HG03025 (cell line): ENCODE measurements at regions not wholly inside any gene's neighbourhood (a gene's known extent, or its start where the extent isn't known, plus 50 kb on each side); places are given as distances from the start of the nearest gene placed in this dataset.
"Not testable (repeated sequence)": the region's sequence is repeated elsewhere in the genome, so short reads cannot be mapped to it uniquely, and the experiment has no call there.

Experiments
- ATAC-seq: cut with Tn5 transposase; IDR thresholded peaks from one replicate; pipeline ENCODE4 v1.9.1; 2021; ENCODE audit warnings: mild to moderate bottlenecking, moderate library complexity; ENCODE audit not compliant: unreplicated experiment, low FRiP score

DNA sequence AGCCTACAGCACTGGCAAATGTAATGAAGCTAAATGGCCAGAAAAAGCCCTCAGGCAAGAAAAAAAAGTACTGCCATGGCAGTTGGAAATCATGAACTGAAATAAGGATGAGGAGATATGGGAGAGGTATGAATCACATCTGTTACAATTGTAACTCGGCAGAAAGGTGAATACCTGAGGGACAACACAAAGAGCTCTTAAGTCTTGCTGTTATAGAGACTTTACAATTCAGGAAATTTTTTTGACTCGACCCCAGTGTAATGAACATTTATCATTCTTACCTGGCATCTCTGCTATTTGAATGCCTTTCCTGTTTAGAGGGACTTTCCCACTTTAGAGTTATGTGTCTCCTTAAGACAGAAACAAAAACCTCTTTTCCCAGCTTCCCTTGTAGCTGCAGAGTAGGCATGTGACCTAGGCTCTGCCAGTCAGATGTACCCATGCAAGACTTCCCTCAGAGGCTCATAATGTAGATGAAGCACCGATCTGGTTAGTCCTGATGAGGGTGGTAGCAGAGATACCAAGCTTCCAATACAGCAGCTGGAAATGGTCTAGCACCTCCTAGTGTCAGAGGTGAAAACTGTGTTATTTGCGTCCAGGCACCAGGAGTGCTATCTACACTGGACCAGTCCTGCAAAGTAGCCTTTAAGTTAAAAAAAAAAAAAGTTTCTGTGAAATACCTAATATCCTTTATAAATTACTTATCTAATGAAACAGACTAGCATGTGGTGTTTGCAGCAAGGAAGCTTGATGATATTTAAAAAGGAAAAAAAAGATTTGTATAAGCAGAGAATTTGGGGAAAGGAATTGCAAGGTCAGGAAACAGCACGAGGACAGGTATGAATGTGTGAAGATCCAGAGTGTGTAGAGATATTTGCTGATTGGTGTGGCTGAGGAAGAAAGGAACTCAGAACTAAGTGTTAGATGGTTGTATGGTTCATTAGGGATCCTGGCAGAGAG, 146.9 kb upstream of the SLC1A3 start:
- no peak for ATAC-seq

DNA sequence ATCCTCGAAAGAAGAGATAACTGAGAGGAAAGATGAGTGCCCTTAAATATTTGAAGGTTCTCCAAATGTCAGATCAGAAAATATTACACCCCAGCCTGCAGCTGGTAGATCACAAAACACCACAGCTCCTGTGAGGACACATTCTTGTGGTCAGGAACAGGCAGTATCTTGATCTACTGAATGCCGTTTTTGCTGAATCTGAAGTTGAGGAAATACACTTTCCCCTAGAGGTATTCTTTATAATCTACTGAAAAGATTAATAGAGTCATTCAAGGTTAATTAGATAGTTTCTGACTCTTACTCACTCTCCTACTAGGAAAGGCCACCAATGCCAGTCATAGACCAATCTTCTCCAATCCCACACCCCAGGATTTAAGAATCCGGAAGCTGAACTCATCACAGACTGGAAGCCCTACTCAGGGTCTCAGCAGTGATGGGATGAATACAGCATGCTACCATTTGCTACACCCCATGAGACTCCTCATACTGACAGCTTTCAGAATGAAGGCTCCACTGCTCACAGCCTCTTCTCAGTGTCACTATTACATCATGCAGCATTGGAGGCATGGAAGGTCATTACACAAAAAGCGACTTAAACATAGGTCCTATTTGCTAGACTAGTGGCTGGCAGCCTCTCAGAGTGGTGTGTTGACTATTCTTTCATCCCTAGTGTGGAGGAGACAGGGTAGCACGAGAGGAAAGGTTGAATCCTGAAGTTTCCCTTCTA, 143.9 kb upstream of the SLC1A3 start:
- ATAC-seq, result no peak

DNA sequence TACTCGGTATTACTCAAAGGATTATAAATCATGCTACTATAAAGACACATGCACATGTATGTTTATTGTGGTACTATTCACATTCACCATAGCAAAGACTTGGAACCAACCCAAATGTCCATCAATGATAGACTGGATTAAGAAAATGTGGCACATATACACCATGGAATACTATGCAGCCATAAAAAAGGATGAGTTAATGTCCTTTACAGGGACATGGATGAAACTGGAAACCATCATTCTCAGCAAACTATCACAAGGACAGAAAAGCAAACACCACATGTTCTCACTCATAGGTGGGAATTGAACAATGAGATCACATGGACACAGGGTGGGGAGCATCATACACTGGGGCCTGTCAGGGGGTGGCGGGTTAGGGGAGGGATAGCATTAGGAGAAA, 130.5 kb upstream of the SLC1A3 start:
- not testable (repeated sequence) for ATAC-seq

DNA sequence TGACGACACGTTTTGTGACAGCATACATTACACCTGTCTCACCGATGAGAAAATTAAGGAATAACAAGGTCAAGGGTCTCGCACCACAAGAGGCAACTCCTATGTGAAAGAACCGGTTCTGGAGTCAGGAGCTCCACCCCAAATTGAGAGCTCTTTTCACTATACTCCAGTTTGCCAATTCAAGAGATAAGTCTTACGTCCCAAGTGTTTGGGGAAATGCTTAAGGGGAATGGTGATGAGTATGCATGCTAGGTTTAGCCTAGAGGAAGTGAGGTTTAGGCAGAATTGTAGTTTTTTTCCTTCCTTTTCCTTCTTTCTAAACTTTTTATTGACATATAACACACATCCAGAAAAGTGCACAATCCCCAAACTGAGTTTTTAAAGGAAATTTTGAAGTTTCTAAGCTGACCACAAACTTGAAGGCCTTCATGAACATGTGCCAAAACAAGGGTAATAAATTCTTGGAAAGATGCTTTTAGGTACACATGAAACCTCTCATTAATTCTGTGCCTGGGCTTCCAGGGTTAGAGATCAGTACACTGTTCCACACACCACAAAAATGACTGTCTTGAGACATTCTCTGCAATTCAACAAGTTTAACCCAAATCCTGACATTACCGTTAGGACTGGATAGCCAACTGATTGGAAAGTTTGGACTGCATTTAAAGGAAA, 127.6 kb upstream of the SLC1A3 start:
- no peak for ATAC-seq

DNA sequence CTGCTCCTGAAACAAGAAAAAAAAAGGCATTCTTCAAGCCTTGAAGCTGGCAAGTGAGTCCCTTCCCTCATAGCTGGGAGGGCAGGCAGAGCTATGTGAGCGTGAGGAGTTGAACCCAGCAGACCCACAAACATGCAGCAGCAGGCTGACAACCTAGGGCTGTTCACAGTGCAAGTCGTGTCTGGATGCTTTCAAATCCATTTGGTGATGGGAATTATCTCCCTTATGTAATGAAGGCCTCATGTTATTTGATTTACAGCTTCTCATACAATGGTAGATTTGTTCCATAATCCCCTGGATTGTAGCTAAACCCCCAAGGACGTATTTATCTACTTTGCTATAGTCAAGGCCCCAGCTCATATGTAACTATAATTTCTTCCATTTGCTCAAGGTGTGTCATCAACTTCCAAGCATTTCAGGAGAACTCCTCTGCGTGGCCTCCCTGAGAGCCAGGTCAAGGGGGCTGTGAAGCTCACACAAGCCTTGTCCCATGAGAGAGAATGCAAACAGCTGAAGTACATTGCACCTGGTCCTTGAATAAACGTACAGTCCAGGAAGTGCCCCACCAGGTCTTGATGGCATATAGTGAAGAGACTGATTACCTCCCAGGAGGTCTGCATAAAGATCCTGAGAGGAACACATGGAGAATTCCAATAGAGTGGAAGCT, 124.8 kb upstream of the SLC1A3 start:
- ATAC-seq, result no peak

DNA sequence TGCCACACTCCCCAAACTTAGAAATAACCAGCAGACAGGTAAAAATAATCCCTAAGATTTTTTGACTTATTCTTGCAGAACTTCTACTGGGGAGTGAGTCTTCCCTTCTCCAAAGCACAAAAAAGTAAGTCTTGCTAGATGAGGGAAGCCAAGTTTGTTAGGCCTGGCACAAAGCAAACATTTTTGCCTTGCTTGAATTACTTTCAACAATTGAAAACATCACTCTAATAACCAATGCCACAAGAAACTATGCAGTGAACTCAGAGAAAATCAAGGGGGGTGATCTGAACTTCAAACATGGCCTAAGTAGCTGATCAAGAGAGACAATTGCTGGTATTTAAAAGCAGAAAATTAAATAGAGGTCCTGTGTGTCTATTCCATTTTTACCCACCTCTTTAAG, 123.6 kb upstream of the SLC1A3 start:
- no peak for ATAC-seq

DNA sequence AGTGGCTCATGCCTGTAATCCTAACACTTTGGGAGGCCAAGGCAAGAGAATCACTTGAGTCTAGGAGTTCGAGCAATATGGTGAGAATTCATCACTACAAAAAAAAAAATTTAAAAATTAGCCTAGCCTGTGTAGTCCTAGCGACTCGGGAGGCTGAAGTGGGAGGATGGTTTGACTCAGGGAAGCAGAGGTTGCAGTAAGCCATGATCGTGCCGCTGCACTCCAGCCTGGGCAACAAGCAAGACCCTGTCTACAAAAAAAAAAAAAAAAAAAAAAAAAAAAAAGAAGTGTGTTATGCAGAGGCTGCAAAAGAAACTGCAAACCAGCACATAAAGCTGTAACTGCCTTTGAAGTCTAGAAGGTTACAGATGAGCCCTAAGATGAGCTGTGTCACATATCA, 116.9 kb upstream of the SLC1A3 start:
- ATAC-seq, result no peak

DNA sequence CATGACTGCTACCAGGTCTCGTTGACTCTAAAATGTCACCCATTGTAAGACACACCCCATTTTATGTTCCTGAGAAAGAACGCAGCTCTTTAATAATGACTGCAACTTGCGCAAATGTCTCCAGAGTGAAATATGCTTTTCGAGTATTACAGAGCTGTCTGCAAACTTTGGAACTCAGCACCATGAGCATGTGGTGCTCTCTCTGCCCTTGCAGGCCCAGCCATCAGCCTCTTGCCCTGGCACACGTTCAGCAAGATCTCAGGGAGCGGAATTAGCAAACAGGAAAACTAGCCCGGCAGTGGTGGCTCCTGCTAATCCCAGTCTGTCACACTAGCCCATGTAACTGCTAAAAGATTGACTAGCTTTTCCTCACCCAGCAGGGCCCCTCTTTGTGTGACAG, 114.5 kb upstream of the SLC1A3 start:
- ATAC-seq, result no peak

DNA sequence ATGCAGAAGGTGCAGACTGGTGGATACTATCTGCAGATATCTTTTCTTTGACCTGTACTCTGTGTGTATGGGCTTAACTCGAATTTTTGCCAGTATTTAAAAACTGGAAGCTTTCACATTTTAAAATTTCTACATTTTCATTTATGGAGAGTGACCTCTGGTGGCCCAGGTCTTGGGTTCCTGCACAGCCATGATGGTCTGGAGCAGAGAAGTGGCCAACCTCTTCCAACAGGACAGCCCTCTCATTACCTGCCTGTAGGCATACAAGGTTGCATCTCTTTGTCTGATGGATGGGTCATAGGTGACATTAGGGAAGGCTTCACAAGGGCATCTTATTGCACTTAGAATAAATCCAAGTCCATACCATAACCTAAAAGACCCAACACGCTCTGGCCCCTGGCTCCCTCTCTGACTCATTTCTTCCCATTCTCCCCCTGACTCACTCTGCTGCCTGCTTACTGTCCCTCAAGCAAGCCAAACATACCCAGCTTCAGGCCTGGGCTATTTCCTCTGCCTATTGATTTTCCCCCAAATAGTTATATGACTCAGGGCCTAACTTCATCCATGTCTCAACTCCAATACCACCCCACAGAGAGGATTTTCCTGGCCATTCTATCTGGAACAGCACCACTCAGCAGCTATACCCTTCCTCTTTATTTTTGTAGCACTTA, 113.3 kb upstream of the SLC1A3 start:
- no peak for ATAC-seq

DNA sequence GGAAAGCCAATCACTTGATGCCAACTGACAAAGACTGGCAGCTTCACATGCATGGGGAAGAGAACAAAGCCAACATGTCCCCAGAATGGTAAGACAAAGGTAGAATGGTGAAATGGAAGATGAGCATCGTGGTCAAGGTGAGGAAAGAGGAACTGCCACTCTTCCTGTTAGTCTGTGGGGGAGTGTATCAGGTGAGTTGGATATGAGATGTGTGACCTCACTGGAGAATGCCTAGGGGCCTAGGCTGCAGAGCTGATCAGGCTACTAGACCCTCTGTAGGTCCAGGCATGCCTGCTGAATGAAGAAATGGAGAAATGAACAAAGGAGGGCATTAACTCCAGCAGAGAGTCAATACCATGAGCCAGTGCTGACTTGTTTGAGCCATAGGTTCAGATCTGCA, 112.4 kb upstream of the SLC1A3 start:
- ATAC-seq, result no peak

DNA sequence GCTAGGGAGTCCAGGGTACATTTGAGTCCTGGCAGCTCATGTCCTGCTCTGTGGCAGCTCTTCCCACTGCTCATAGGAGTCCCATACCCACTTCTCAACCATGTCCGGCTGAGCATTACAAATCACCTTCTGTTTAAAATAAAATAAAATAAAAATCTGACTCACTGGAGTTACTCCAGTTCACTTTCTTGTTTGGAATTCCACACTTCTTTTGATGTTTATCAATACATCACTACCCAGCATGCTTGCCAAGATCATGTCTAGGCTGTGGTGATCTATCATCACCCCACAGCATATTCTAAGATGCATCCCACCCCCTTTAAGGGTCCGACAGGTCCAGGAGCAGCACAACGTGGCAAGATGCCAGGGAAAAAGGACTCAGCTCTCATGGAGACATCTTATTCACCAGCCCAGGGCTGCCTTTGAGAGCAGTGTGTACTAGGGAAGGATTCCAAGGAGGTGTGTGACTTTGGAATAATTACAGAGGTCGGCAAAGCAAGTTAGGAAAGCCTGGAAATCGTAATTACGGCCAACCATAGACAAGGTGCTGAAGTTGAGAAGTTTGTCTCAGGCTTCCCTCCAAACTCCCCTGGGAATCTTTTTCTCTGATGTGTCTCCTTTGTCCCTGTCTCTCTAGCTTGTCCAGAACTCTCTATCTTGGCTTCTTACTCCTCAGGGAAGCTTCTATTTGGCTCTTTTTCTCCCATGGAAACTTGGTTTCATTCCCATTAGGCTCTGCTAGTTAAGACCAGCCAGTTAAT, 111.4 kb upstream of the SLC1A3 start:
- no peak for ATAC-seq

DNA sequence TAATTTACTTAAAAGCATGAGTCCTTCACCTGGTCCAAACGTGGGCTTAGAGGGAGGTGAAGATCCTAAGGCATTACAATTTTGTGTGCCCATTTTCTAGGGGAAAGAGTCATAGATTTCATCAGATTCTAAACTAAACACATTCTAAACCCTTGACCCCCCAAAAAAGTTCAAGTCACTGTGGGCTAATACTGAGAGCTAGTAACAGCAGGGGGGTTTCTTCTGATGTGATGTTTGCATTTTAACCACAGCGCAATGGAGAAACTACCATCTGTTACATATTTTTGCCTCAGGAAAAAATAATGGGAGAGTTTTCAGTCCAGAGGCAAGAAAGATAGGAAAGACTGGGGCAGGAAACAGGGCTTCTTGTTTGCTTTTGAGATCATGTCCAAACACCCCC, 110.8 kb upstream of the SLC1A3 start:
- ATAC-seq, result no peak

DNA sequence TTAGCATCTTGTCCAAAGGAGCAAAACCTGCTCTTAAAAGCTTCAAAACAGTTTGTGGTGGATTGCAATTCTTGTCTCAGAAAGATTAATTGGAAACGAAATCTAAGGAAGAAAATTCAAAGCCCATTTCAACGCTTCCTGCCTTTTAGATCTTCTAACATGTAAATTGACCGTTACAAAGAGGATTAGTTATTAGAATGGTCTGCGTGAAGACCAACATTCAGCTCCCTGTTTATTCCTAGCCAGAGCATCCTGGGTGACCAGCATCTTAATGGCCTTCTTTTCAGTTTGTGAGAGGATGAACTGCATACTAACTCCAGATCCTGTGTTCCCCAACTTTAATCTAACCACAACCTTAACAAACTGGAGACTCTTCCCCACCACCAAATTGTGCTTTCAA, 109.9 kb upstream of the SLC1A3 start:
- ATAC-seq, result no peak

DNA sequence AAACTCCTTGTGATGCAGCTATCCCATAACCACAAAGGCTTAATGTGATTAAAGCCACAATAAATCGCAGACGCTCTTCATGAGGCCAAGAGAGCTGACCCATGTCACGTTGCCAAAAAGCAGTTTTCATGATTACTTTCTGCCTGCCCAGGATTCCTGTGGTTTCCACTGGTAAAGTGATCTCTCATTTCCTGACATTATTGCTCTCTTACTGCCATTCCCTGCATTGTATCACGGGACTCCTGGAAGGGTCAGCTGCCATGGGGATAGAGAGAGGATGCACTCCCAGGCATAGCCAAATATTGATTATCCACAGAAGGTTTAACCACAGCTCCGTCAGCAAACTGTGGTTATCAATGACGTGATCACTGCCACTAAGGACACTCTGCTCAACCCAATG, 103.8 kb upstream of the SLC1A3 start:
- ATAC-seq, result no peak

DNA sequence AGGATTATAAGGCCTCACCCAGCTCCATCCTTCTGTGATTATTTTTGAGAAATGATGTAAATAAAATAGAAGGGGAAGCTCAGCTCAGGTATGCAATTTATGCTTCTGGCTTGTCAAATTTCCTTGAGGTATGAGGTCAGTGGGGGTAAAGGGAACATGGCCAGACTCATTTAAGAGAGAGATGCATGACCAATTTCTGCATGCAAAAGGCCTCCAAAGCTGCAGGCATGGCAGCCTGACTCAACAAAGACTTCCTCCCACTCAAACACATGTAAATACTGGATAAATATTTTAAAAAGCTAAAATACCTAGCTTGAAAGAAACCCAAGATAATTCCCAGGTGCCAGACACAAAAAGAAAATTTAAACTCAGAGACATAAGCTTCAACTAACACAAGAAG, 101.4 kb upstream of the SLC1A3 start:
- no peak for ATAC-seq

DNA sequence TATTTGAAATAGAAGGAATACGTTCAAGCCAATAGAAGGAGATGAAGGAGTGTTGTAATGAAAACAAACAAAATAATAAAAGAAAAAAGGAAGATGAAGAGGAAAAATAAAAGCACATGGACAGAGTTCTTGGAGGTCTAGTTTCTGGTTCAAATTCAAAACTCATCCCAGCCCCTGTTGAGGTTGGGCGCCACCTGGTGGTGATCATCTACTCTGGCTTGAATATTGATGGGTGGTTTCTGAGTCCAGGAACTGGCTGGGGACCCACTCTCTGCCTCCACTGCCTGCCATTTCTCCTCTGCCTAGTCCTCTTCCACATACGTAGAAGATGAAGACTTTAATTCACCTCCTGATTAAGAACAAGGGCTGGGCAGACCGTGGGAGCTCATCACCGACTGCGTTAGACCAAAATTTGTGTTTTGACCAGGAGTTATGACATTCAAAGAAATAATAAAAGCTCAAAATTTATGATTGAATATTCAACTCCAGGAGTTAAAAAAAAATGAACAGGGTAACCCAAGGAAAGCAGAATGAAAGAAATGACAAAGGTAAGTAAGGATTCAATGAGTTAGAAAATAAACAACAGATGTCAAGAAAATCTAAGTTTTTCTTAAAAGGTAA, 99.0 kb upstream of the SLC1A3 start:
- ATAC-seq, result peak; percentile 74

DNA sequence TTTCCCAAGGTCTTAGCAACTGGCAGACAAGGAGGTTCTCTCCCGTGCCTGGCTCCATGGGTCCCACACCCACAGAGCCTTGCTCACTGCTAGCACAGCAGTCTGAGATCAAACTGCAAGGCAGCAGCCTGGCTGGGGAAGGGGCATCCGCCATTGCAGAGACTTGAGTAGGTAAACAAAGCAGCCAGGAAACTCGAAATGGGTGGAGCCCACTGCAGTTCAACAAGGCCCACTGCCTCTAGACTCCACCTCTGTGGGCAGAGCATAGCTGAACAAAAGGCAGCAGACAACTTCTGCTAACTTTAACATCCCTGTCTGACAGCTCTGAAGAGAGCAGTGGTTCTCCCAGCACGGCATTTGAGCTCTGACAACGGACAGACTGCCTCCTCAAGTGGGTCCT, 98.1 kb upstream of the SLC1A3 start:
- not testable (repeated sequence) for ATAC-seq

DNA sequence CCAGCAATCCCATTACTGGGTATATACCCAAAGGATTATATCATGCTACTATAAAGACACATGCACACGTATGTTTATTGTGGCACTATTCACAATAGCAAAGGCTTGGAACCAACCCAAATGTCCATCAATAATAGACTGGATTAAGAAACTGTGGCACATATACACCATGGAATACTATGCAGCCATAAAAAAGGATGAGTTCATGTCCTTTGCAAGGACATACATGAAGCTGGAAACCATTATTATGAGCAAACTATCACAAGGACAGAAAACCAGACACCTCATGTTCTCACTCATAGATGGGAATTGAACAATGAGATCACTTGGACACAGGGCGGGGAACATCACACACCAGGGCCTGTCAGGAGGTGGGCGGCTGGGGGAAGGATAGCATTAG, 92.8 kb upstream of the SLC1A3 start:
- not testable (repeated sequence) for ATAC-seq

DNA sequence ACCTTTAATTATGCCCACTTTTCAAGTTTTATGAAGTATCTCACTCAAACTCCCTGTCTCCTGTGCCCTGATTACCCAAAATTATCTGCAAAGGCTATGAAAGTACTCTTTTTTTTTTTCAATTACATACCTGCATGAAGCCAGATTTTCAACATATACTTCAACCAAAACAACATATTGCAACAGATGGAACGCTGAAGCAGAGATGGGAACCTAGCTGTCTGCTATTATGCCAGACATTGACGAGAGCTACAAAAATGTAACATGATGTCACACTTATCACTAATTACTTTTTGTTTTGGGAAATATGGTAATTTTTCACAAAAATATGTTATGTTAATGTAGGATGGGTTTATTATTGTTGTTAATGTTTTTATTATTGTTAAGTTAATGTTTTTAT, 86.5 kb upstream of the SLC1A3 start:
- ATAC-seq, result no peak
